Endothelial cell (in vitro differentiated cells): ENCODE measurements at regions not wholly inside any gene's neighbourhood (a gene's known extent, or its start where the extent isn't known, plus 50 kb on each side); places are given as distances from the start of the nearest gene placed in this dataset.

Experiments used
- DNase-seq: peaks from one replicate; pipeline ENCODE4 v3.0.0; 2021; ENCODE audit warnings: low spot score
- H3K27ac Mint-ChIP-seq: one replicate; pipeline ENCODE4 v1.8.0; 2021; ENCODE audit warnings: mixed read lengths, inconsistent platforms; ENCODE audit not compliant: unreplicated experiment
- H3K27me3 Mint-ChIP-seq: one replicate; pipeline ENCODE4 v1.8.0; 2021; ENCODE audit warnings: mild to moderate bottlenecking, moderate library complexity, mixed read lengths, inconsistent platforms; ENCODE audit not compliant: unreplicated experiment
- H3K36me3 Mint-ChIP-seq: one replicate; pipeline ENCODE4 v1.8.0; 2021; ENCODE audit warnings: mild to moderate bottlenecking, low read depth, mixed read lengths, inconsistent platforms; ENCODE audit not compliant: unreplicated experiment
- H3K4me1 Mint-ChIP-seq: one replicate; pipeline ENCODE4 v1.8.0; 2021; ENCODE audit warnings: mild to moderate bottlenecking, mixed read lengths, inconsistent platforms; ENCODE audit not compliant: unreplicated experiment
- H3K4me3 Mint-ChIP-seq: one replicate; pipeline ENCODE4 v1.8.0; 2021; ENCODE audit warnings: mild to moderate bottlenecking, mixed read lengths, inconsistent platforms; ENCODE audit not compliant: unreplicated experiment
- H3K9me3 Mint-ChIP-seq: one replicate; pipeline ENCODE4 v1.8.0; 2021; ENCODE audit warnings: mixed read lengths, inconsistent platforms; ENCODE audit not compliant: unreplicated experiment
- TF ChIP-seq, protein P1 (sequence below): fragments of 200-600 bp; sonication (generic); IDR thresholded peaks from one replicate; pipeline ENCODE4 v1.5.0; 2021; ENCODE audit warnings: antibody characterized with exemption; ENCODE audit not compliant: unreplicated experiment

DNA sequence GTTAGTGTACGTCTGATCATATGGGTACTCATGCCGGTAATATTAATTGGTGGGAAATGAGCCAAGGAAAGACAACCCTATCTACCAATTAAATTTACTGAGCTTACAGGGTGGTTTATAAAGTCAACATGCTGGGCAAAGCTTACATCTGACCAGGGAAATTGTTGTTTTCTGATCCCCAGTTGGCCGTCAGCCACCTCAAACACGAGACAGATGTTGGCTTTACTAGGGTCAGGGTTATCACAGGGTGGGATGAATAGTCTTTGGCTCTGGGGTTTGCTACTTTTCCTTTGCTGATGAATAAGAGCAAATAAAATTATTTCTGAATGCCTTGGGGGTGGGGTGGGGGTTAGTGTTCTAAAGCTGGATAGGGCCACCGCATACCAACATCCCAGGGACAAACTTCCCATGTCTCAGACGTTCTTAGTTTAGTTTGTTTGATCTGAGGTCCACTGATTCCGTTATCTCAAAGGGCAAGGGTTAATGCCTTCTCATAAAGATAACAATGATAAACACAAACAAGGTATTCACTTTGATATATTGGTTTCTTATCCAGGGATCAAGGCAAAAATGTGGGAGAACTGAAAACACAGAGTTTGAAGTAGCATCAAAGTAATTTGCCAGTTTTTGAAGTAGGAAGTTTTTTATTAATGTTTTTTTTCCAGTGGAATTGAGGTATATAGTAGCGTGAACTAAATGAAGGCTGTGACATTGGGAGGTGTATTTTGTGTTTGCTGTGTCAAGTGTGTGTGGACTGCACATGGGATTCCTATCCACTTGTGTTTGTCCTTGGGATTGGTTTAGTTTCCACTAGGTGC, 109.1 kb upstream of the RPS23 start:
- no peaks in the 10 kb centered on the region for H3K27me3 Mint-ChIP-seq
- no peaks in the 10 kb centered on the region for H3K4me1 Mint-ChIP-seq
- no peak for DNase-seq
- TF ChIP-seq, protein P1, sequence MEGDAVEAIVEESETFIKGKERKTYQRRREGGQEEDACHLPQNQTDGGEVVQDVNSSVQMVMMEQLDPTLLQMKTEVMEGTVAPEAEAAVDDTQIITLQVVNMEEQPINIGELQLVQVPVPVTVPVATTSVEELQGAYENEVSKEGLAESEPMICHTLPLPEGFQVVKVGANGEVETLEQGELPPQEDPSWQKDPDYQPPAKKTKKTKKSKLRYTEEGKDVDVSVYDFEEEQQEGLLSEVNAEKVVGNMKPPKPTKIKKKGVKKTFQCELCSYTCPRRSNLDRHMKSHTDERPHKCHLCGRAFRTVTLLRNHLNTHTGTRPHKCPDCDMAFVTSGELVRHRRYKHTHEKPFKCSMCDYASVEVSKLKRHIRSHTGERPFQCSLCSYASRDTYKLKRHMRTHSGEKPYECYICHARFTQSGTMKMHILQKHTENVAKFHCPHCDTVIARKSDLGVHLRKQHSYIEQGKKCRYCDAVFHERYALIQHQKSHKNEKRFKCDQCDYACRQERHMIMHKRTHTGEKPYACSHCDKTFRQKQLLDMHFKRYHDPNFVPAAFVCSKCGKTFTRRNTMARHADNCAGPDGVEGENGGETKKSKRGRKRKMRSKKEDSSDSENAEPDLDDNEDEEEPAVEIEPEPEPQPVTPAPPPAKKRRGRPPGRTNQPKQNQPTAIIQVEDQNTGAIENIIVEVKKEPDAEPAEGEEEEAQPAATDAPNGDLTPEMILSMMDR, result no peak
- no peak overlapping the region for H3K27ac Mint-ChIP-seq
- no peaks in the 10 kb centered on the region for H3K36me3 Mint-ChIP-seq
- H3K9me3 Mint-ChIP-seq, result no peaks in the 10 kb centered on the region
- no peak overlapping the region for H3K4me3 Mint-ChIP-seq

DNA sequence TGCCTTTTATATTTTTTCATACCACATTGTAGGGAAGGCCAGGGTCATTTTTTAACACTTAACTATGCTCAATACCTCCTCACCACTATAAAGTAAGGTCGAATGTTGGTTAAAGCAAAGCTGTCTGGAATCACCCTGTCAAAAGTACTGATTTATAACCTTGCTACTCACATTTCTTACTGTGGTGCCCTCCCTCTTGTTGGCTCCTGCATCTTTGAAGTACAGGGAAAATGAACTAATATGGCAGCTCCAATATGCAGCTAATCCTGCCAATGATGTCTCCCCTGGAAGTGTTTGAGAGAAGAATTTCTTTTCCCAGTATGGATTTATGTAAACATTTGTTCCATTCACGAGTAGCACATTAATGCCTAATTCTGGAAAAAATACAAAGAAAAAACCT, 108.4 kb upstream of the RPS23 start:
- no peaks in the 10 kb centered on the region for H3K4me1 Mint-ChIP-seq
- H3K27ac Mint-ChIP-seq, result no peak overlapping the region
- TF ChIP-seq, protein P1, result no peak
- H3K36me3 Mint-ChIP-seq, result no peaks in the 10 kb centered on the region
- H3K27me3 Mint-ChIP-seq, result no peaks in the 10 kb centered on the region
- DNase-seq, result no peak
- no peak overlapping the region for H3K4me3 Mint-ChIP-seq
- H3K9me3 Mint-ChIP-seq, result no peaks in the 10 kb centered on the region

DNA sequence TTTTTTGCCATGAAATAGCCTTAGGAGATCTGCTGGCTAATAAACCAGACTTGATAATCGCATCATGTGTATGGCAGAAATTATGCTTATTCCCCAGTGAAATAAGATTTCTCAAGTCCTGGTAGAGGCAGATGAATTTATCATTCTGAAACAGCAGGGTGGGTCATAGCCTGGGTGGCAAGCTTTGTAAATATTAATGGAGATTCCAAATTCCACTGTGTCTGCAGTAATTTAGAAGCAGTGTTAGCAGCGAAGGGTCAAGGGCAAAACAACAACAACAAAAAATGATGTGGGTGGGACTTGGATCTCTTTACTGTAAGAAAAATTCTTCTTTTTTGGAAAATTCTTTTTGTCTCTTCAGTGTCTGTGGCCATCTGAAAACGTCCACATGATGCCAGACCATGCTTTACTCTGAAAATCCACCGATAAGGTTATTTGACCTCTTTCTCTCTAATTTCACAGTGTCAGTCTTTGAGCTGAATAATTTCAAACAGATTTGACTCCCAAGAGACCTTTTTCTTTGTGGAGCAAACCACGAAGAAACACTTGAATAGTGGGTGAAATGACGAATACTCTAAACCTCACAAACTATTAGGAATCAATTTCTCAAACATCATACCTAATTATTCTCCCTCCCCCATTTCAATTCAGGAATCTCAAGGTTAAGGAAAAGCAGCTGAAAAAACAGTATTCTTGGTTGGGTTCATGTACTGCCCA, 106.0 kb upstream of the RPS23 start:
- Mint-ChIP-seq H3K9me3 (peaks cover 4% of the 10 kb centered on the region), H3K36me3 (peaks cover under 1% of the 10 kb centered on the region), H3K4me1 (no peaks in the 10 kb centered on the region), H3K27me3 (no peaks in the 10 kb centered on the region), H3K27ac (no peak overlapping the region), H3K4me3 (no peak overlapping the region)
- no peak for DNase-seq
- TF ChIP-seq, protein P1, result no peak

DNA sequence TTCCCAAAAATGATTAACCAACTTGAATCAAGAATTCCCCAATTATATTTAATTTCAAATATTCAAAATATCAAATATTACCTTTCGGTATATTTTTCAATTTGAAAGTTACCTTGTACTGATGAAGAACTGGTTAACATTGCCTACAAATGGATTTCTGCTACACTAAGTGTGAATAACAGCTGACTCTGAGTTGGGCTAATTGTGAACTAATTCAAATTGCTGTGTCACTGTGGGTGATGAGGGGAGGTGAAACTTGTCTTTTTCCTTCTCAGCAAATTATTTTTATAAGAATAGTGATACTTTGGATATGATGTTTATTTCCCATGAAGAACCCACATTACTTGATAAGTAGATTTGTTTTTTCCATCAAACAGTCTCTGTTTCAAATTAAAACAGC, 103.4 kb upstream of the RPS23 start:
- Mint-ChIP-seq H3K36me3 (peaks cover 3% of the 10 kb centered on the region), H3K4me1 (no peaks in the 10 kb centered on the region), H3K9me3 (peaks cover 4% of the 10 kb centered on the region), H3K4me3 (no peak overlapping the region), H3K27ac (no peak overlapping the region), H3K27me3 (no peaks in the 10 kb centered on the region)
- DNase-seq, result no peak
- TF ChIP-seq, protein P1, result no peak

DNA sequence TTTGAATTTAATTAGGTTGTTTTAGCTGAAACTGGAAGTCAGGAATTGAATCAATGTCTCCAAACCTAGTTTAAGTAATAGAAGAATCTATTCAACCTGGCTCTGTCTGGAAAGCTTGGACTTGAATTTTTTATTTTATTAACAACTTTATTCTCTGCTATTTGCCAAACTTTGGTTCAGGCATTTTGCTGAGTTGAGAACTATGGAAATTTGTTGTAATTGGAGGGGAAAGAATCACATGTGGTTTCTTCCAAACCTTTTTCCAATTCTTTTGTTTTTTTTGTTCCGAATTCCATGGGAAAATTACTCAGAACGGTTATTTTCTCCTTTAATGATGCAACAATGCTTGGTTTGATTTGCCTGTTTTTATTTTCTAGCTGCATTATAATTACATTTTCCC, 98.2 kb upstream of the RPS23 start:
- TF ChIP-seq, protein P1, result no peak
- no peak overlapping the region for H3K4me3 Mint-ChIP-seq
- no peak overlapping the region for H3K27ac Mint-ChIP-seq
- peaks cover 1% of the 10 kb centered on the region for H3K27me3 Mint-ChIP-seq
- peaks cover 3% of the 10 kb centered on the region for H3K36me3 Mint-ChIP-seq
- no peak for DNase-seq
- H3K4me1 Mint-ChIP-seq, result no peaks in the 10 kb centered on the region
- H3K9me3 Mint-ChIP-seq, result peaks cover 4% of the 10 kb centered on the region
